ENCODE measurements at regions not wholly inside any gene's neighbourhood (a gene's known extent, or its start where the extent isn't known, plus 50 kb on each side); places are given as distances from the start of the nearest gene placed in this dataset.
A peak's percentile ranks its signal among the peaks of the same experiment; 100 is the strongest.

- no peak for TF ChIP-seq CTCF (IDR thresholded peaks at IDR 0.05)
- Histone ChIP-seq H3K27ac (no peak overlapping the region), H3K36me3 (no peaks in the 10 kb centered on the region), H3K4me1 (no peaks in the 10 kb centered on the region), H3K27me3 (peaks cover 0 to 21% of the 10 kb centered on the region in 2 donors), H3K9me3 (no peaks in the 10 kb centered on the region), H3K4me3 (no peak overlapping the region)
- intact Hi-C loops (cut with DNase I; ENCODE audit: low total_unique reads): no loop called here
- peak in 1 of 2 donors; percentile 20 for DNase-seq
Measured at GRCh38 chr1:29549001-29549400, 312.7 kb downstream of the PTPRU start.

GRCh38 chr1:29548091-29548490, 311.8 kb downstream of the PTPRU start:
- no peak for TF ChIP-seq CTCF (IDR thresholded peaks at IDR 0.05)
- DNase-seq: peak in 1 of 2 donors; percentile 38
- H3K27ac ChIP-seq: no peak overlapping the region
- H3K27me3 ChIP-seq: peaks cover 0 to 21% of the 10 kb centered on the region in 2 donors
- intact Hi-C loops (cut with DNase I; ENCODE audit: low total_unique reads): no loop called here
- H3K4me1 ChIP-seq: no peaks in the 10 kb centered on the region
- H3K4me3 ChIP-seq: no peak overlapping the region
- H3K36me3 ChIP-seq: no peaks in the 10 kb centered on the region
- H3K9me3 ChIP-seq: no peaks in the 10 kb centered on the region

GRCh38 chr1:29547300-29547699, 311.0 kb downstream of the PTPRU start:
- TF ChIP-seq CTCF (IDR thresholded peaks at IDR 0.05): no peak
- no peaks in the 10 kb centered on the region for H3K4me1 ChIP-seq
- no peak overlapping the region for H3K27ac ChIP-seq
- intact Hi-C loops (cut with DNase I; ENCODE audit: low total_unique reads): no loop called here
- peaks cover 0 to 21% of the 10 kb centered on the region in 2 donors for H3K27me3 ChIP-seq
- DNase-seq: peak in 1 of 2 donors; percentile 10
- no peak overlapping the region for H3K4me3 ChIP-seq
- H3K9me3 ChIP-seq: no peaks in the 10 kb centered on the region
- H3K36me3 ChIP-seq: no peaks in the 10 kb centered on the region

- no peak for TF ChIP-seq CTCF (IDR thresholded peaks at IDR 0.05)
- H3K4me3 ChIP-seq: no peak overlapping the region
- H3K9me3 ChIP-seq: no peaks in the 10 kb centered on the region
- H3K27me3 ChIP-seq: peaks cover 0 to 21% of the 10 kb centered on the region in 2 donors
- intact Hi-C loops (cut with DNase I; ENCODE audit: low total_unique reads): no loop called here
- no peaks in the 10 kb centered on the region for H3K36me3 ChIP-seq
- peak in 1 of 2 donors; percentile 61 for DNase-seq
- H3K27ac ChIP-seq: no peak overlapping the region
- no peaks in the 10 kb centered on the region for H3K4me1 ChIP-seq
Measured at GRCh38 chr1:29546496-29546895, 310.2 kb downstream of the PTPRU start.

GRCh38 chr1:29544406-29544805, 308.1 kb downstream of the PTPRU start:
- intact Hi-C loops (cut with DNase I; ENCODE audit: low total_unique reads): no loop called here
- no peak overlapping the region for H3K27ac ChIP-seq

More at GRCh38 chr1:29544406-29544805, 308.1 kb downstream of the PTPRU start:
- peak in 1 of 2 donors; percentile 37 for DNase-seq
- no peaks in the 10 kb centered on the region for H3K9me3 ChIP-seq
- no peak for TF ChIP-seq CTCF (IDR thresholded peaks at IDR 0.05)
- H3K4me1 ChIP-seq: no peaks in the 10 kb centered on the region
- peaks cover 0 to 12% of the 10 kb centered on the region in 2 donors for H3K27me3 ChIP-seq
- no peak overlapping the region for H3K4me3 ChIP-seq
- no peaks in the 10 kb centered on the region for H3K36me3 ChIP-seq

All from tibial artery (tissue), 4 donors.